ENCODE measurements at regions not wholly inside any gene's neighbourhood (a gene's known extent, or its start where the extent isn't known, plus 50 kb on each side); places are given as distances from the start of the nearest gene placed in this dataset.
"Not testable (repeated sequence)": the region's sequence is repeated elsewhere in the genome, so short reads cannot be mapped to it uniquely, and the experiment has no call there.

GRCh38 chr3:71997066-71997653 is 212.2 kb upstream of the PROK2 start:
- DNase-seq = no peak

- DNase-seq = no peak
Measured at GRCh38 chr3:71994906-71995305, 210.0 kb upstream of the PROK2 start.

- no peak for DNase-seq
Measured at GRCh38 chr3:71994203-71994602, 209.3 kb upstream of the PROK2 start.

- no peak for DNase-seq
Measured at GRCh38 chr3:71991681-71992080, 206.7 kb upstream of the PROK2 start.

GRCh38 chr3:71991046-71991445 is 206.1 kb upstream of the PROK2 start:
- no peak for DNase-seq

GRCh38 chr3:71990545-71990944 is 205.6 kb upstream of the PROK2 start:
- no peak for DNase-seq

GRCh38 chr3:71989165-71989564 is 204.2 kb upstream of the PROK2 start:
- no peak for DNase-seq

GRCh38 chr3:71987828-71988227 is 202.9 kb upstream of the PROK2 start:
- no peak for DNase-seq

GRCh38 chr3:71987089-71987735 is 202.3 kb upstream of the PROK2 start:
- DNase-seq = no peak

GRCh38 chr3:71986606-71987005 is 201.7 kb upstream of the PROK2 start:
- DNase-seq = no peak

- DNase-seq = no peak
Measured at GRCh38 chr3:71984843-71985613, 200.1 kb upstream of the PROK2 start.

- no peak for DNase-seq
Measured at GRCh38 chr3:71983694-71984093, 198.7 kb upstream of the PROK2 start.

GRCh38 chr3:71982506-71983258 is 197.7 kb upstream of the PROK2 start:
- DNase-seq = not testable (repeated sequence)

GRCh38 chr3:71979175-71979574 is 194.2 kb upstream of the PROK2 start:
- DNase-seq = no peak

GRCh38 chr3:71978150-71978721 is 193.3 kb upstream of the PROK2 start:
- peak; percentile 7 for DNase-seq

- no peak for DNase-seq
Measured at GRCh38 chr3:71977525-71977924, 192.6 kb upstream of the PROK2 start.

- DNase-seq = no peak
Measured at GRCh38 chr3:71975573-71975972, 190.6 kb upstream of the PROK2 start.

- DNase-seq = no peak
Measured at GRCh38 chr3:71974786-71975185, 189.8 kb upstream of the PROK2 start.

GRCh38 chr3:71973274-71974030 is 188.5 kb upstream of the PROK2 start:
- no peak for DNase-seq

GRCh38 chr3:71972031-71972430 is 187.1 kb upstream of the PROK2 start:
- DNase-seq = no peak

GRCh38 chr3:71968544-71968943 is 183.6 kb upstream of the PROK2 start:
- DNase-seq = no peak

- DNase-seq = no peak
Measured at GRCh38 chr3:71966185-71966584, 181.2 kb upstream of the PROK2 start.

Measured in NCI-H526 treated with DMSO at 0.1 percent for 48 hours (cell line).